ENCODE measurements at regions not wholly inside any gene's neighbourhood (a gene's known extent, or its start where the extent isn't known, plus 50 kb on each side); places are given as distances from the start of the nearest gene placed in this dataset.

DNA sequence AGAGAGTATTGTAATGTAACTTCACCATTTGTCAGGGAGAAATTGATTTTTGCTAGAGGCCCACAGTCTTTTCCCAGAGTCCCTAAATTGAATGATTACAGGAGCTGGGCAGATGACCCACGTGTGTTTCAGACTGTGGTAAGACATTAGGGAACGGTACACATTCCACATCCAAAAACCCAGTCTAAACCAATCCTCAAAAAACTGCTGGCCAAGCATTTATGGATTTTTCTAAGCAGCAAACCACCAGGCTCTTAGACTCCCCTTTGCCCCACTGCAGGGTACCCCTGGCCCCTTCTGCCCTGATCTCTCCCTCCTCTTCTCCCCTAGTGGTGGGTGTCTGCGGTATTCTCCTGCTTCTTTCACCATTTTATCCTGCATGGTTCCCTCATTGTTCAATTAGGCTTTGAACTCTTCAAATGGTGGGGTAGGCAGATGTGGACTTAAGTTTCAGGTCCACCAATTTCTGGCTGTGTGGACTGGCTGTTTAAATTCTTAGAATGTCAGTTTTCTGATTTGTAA, 135.5 kb upstream of the SORCS3 start:
- no peak for DNase-seq

- no peak for DNase-seq
Measured at GRCh38 chr10:104509981-104510380, 131.1 kb upstream of the SORCS3 start.

DNA sequence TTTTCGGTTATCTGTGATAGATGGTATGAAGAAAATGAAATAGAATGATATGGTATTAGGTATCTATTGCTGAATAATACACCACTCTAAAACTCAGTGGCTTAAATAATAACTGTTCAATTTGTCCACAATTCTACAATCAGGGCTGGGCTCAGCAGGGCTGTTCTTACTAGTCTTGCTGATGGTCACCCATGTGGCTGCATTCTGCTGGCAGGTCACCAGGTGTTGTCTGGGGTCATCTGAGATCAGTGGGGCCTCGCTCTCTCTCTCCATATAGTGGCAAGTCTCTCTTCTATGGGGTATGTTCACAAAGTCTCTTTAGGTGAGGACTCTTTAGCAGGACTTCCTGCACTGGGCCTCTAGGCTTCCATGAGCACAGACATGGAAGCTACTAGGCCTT, 130.4 kb upstream of the SORCS3 start:
- DNase-seq = no peak

- no peak for DNase-seq
Measured at GRCh38 chr10:104512800-104513199, 128.3 kb upstream of the SORCS3 start.

DNA sequence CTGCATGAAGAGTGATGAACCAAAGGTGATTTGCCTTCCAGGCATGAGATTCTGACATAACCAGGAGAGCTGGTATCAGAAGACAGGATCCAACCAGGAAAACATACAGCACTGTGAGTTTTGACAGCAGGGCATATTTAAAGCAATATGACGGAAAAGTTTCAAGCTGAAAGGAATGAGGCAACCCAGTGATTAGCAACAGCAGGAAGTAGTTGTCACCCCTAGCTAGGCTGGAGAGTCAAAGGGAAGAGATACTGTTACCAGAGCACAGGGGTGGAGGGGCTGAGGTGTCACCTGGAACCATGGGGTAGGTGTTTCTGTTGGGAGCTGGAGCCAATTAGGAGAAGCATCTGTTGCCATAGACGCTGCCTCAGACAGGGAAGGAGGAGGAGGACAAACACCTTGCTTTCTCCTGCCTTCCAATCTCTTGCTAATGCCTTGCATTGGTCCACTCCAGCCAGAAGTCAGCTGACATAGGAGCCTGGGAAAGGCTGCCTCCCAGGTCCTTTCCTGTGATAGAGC, 125.4 kb upstream of the SORCS3 start:
- no peak for DNase-seq

GRCh38 chr10:104516986-104517385, 124.1 kb upstream of the SORCS3 start:
- no peak for DNase-seq

GRCh38 chr10:104517946-104518345, 123.1 kb upstream of the SORCS3 start:
- DNase-seq = no peak

GRCh38 chr10:104518891-104519290, 122.2 kb upstream of the SORCS3 start:
- DNase-seq = no peak

DNA sequence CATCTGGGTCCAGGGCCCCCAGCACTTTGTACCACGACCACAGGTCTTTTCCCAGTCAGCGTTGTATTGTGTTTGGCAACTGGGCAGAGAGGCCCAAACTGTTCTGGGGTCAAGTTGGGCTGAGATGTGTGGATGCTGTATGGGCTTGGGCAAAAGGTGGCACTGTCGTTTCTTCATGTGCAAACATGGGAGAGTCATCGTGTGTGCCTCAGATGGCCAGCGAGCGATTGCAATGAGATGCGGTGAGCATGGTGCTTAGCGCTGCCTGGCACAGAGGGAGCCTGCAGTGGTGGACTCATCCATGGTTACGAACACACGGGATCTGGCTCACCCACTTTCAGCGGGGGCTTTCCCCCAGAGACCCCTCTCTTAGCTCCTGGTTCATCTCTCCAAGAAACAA, 120.4 kb upstream of the SORCS3 start:
- no peak for DNase-seq

DNA sequence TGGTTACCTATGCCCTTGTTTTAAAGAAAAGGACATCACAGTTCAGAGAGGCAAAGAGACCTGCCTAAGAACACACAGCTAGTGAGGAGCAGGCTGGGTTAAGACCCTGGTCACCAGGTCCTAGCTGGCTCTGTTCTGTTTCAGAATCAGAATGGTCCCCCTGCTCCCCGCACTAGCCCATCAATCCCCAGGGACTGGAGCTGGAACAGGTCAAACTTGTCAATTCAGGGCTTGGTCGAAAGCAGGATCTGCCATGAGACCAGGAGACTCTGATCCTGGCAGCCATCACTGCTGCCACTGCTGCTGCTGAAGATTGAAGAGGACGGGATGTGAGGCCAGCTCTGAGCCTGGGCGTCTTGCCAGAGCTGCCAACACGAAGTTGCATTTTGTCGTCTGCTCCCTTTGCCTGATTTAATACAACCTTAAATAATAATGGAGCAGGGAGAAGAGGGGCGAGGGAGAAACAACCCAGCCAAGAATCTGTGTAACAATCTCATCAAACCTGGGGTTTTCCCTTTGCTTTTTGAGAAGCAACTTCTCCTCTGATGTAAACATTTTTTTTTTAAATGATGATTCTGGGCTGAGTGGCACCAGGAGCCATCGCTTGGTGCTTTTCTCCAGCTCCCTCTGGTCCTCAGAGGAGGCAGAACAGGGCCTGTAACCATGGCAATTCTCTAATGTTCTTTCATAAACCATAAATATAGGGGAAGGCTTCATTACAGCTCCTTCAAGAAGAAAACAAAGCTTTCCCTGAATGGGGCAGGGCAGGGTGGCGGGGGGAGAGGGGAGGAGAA, 119.0 kb upstream of the SORCS3 start:
- DNase-seq = no peak

- no peak for DNase-seq
Measured at GRCh38 chr10:104526188-104526587, 114.9 kb upstream of the SORCS3 start.

DNA sequence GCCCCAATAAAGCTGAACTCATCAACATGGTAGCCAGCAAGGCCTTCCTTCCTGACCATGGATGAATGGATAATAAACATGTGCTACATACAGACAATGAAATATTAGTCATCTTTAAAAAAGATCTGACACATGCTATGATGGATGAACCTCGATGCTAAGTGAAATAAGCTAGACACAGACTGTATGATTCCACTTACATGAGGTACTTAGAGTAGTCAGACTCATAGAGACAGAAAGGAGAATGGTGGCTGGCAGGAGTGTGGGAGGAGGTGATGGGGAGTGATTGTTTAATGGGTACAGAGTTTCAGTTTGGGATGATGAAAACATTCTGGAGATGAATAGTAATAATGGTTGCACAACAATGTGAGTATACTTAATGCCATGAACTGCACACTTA, 114.1 kb upstream of the SORCS3 start:
- no peak for DNase-seq

GRCh38 chr10:104540181-104540580, 100.9 kb upstream of the SORCS3 start:
- no peak for DNase-seq

- no peak for DNase-seq
Measured at GRCh38 chr10:104541820-104542219, 99.3 kb upstream of the SORCS3 start.

DNA sequence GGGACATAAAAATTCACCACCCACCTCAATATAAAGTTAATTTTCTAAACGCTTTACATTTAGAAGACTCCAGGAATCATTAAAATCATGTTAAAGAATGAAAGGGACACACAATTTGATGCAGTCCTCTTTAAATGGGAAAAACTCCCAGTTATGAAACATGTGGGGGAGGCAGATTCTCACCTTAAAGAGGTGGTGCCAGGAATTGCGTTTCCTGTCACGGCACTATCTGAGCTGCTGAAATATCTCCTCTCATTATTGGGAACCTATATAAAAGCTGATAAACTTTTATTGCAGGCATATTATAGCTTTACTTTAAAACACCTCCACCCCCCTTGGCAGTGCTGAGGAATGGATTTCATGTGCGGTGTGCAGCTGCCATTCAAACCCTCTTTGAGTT, 94.8 kb upstream of the SORCS3 start:
- DNase-seq = no peak

DNA sequence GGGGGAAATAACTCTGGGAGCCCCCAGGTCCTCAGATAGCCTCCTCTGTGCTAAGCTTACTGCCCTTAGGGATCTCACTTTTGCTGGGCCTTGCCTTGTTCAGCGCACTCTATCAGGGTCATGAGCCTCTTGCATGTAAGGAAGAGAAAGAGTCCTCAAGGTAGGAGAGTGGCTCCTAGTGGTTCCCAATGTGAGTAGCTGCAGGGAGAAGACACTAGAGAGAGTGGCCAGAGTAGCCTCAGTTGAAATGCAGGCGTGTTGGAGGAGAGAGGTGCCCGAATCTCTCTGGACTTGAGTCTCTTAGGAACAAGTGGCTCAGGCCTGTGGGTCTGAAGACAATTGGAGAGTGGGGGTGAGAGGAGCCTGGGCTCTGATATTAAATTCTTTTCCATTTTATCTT, 94.3 kb upstream of the SORCS3 start:
- no peak for DNase-seq

DNA sequence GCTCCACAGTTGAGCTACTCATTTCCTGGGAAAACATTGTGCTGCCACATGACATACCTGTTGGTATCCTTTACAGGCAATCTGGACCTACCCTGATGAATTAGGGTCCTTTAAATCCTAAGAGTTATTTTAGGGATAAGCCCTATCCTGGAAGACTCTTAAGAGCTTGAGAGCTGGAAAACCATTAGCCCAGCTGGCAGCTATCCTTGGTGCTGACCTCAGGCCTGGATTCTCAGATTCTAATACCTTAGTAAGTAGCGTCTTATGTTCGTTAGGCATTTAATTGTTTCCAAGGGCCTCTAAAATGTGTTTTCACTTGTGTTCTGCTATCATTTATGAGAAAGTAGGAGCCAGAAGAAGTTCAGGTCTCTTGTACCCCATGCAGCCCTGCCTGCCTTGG, 93.0 kb upstream of the SORCS3 start:
- DNase-seq = no peak

- no peak for DNase-seq
Measured at GRCh38 chr10:104556831-104557230, 84.3 kb upstream of the SORCS3 start.

GRCh38 chr10:104557966-104558365, 83.1 kb upstream of the SORCS3 start:
- DNase-seq = no peak

GRCh38 chr10:104559935-104560334, 81.2 kb upstream of the SORCS3 start:
- no peak for DNase-seq

GRCh38 chr10:104563051-104563450, 78.0 kb upstream of the SORCS3 start:
- no peak for DNase-seq

GRCh38 chr10:104563548-104563947, 77.5 kb upstream of the SORCS3 start:
- DNase-seq = no peak

DNA sequence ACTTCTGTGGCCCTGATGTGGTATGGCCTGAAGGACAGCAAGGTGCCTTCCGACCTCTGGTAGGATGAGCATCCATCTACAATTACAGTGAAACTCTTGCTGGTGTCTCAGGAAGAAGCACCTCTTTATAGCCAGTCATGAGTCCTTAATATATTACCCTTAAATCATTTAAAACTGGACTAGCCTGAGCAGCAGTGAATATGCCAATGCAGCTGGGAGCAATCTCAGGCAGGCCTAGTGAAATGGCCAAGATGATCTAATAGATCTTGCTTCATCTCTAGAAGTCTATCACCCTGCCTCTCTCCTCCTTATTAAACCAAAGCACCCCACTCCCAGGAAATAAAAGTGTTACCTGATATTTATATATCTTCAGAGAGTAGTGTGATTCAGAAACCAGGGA, 66.7 kb upstream of the SORCS3 start:
- no peak for DNase-seq

DNA sequence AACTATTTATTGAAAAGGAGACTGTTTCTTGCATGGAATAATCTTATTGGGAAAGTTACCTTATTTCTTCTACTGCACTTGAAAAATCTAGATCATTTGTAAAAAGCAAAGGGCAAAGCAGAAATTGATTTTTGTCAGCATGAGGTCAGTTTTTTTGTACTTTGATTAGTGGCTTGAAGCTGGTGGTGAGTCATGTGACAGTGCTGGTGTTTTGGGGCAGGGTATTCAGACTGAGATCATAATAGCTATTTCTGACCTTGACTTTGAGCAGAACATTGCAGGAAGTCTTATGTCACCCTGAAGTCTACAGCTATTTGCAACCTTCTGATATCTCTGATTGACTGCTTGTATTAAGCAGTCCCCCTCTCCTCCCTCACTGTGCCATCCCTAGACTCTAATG, 66.3 kb upstream of the SORCS3 start:
- DNase-seq = no peak

DNA sequence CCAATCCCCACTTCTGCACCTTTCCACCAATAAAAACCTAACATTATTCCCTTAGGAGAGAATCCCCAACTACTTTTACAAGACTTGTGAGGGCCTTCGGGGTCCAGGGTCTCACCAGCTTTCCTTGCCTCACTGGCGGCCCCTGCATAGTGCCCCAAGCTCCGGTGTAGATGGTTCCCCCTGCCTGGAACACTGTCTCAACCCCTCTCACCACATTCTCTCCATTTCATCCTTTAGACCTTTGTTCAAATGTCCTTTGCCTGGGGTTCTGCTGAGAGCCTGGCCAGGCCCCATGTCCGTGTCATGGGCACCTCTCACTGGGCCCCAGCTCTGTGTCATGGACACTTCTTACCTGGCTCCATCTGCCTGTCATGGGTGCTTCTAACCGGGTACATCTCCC, 64.5 kb upstream of the SORCS3 start:
- no peak for DNase-seq
